ENCODE measurements at regions not wholly inside any gene's neighbourhood (a gene's known extent, or its start where the extent isn't known, plus 50 kb on each side); places are given as distances from the start of the nearest gene placed in this dataset.

DNA sequence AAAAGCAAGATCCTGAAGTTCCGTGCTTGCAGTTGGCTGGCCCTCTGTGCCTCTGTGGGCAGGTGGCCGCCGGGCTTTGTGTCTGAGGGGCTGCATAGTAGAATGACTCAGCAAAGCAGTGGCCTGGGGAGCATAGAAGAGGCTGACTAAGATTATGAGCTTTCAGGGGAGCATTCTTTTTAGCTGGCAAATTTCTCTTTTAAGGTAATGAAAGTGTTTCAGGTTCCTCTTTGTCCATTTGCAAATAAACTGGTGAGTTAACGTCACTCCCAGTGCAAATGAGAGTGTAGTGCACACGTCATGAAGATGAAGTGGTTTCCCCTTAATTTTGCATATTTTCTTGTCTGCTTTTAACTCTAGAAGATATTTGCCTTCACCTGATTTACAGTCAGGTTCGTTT, 98.6 kb downstream of the BCL2L11 start:
- intact Hi-C loops (cut with DNase I), result loop anchor here (2.0 kb wide), 1 partner anchor 24 kb away; no protein-coding TSS in a partner anchor
- ATAC-seq, result no peak
- no peak for DNase-seq (ENCODE audit: low spot score)

DNA sequence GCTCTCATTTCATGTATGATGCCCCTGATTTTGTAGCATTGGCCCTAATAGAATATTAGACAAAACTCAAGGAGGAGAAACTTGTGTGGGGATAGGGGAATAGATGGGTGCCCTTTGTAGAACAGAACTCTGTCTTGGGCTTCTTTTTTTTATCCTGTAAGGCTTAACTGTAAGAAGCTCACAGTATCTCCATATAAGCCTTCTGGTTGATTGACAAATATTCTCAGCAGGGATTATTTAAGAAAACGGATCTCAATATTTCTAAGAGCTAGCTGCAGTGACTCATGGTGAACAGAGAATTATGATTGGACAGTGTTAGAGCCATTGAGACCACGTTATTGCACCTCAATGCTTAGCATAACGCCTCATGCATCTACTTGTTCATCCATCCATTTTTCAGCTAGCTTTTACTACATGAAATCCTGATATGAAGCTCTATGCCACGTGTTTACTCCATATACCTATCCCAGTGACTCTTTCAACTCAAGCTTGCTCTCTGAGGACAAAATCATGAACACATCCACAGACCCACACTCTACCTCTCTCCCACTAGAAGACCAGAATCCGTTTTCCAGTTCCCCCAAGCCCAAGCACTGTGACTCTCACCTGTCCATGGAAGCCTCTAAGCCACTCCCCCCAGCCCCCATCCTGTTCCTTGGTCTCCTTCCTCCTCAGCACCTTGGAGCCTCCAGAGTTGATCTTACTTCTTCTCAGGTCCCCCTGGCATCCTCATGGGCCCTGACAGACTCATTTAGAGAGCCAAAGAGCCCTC, 99.2 kb downstream of the BCL2L11 start:
- no peak for ATAC-seq
- intact Hi-C loops (cut with DNase I), result loop anchor here (2.0 kb wide), 1 partner anchor 25 kb away; no protein-coding TSS in a partner anchor
- no peak for DNase-seq (ENCODE audit: low spot score)

DNA sequence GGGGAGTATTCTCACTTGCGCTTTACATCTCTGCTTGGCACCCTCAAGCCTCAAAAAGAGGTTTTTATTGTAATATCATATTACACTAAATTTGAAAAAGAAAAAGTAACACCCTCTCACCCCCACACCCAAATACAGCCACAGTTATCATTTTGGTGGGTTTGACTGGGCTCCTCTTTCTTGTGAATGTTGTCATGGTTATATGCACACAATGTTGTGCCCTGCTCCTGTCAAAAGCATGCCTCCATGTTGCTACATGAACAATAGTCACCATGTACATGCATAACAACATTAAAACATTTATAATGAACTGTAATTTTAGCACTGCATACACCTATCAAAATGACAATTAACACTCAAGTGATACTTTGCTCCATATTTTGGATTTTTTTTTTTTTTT, 100.2 kb downstream of the BCL2L11 start:
- intact Hi-C loops (cut with DNase I), result no loop called here
- DNase-seq (ENCODE audit: low spot score) (no peak), ATAC-seq (no peak)

DNA sequence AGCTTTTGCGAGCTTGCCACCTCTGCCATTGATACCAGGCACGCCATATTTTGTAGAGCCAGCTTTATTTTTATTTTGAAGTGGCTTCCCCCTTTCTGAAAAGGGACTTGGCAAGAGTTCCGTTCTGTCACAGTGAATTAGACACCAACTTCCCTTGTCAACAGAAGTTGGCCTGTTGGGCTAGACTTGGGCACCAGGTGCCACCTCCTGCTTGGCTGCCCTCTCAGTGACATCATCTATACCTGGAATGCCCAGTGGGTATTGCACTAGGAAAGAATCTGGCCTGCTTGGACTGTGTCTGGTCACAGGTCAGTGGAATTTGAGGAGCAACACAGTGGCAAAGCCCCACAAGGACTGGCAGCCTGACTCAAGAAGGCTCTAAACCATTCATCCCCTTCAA, 101.0 kb downstream of the BCL2L11 start:
- ATAC-seq (no peak), DNase-seq (ENCODE audit: low spot score) (no peak)
- intact Hi-C loops (cut with DNase I), result no loop called here

DNA sequence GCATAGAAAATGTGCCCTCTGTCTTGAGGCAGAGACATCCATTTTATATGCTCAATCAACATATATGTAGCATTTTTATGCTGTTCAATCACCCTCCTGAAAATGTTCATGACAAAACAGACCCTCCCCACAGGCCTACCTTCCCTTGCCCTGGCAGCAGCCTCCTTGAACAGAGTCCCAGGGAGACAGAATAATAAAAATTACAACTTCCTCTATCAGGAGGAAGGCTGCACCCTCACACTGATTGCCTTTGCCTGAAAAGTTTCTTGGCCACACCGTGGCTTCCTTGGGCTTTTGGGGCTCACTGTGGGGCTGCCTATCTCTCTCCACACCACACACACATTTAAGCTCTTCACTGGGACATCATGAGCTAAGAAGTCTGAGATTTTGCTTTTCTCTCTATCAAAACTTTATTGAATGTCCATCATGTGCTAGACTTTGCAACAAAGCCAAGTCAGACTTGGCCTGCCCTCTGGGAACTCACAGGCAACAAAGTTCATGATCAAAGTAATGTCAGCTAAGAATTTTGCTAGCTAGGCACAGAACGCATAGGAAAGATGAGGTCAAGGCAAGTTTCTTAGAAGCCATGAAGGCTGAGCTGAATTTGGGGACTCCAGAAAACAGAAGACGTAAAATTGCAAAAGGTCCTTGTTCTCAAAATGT, 101.6 kb downstream of the BCL2L11 start:
- ATAC-seq (no peak), DNase-seq (ENCODE audit: low spot score) (no peak)
- intact Hi-C loops (cut with DNase I), result no loop called here

DNA sequence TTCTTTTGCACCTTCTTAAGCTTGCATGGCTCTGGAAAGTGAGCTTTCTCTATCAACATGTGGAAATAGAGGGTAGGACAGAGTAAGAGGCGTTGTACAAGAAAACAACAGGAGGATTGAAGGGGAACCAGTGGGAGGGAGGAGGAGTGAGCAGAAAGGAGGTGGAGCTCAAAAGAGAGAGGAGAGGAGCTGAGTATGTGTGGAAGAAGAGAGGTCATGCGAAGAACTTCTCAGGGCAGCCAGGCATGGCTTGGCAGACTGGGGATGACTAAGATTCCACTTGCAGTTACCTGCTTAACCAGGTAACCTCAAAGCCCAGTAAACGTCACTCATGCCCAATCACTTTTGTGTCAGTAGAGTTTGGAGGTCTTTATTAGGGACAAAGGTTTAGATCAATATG, 105.1 kb downstream of the BCL2L11 start:
- intact Hi-C loops (cut with DNase I), result no loop called here
- ATAC-seq (no peak), DNase-seq (ENCODE audit: low spot score) (no peak)

DNA sequence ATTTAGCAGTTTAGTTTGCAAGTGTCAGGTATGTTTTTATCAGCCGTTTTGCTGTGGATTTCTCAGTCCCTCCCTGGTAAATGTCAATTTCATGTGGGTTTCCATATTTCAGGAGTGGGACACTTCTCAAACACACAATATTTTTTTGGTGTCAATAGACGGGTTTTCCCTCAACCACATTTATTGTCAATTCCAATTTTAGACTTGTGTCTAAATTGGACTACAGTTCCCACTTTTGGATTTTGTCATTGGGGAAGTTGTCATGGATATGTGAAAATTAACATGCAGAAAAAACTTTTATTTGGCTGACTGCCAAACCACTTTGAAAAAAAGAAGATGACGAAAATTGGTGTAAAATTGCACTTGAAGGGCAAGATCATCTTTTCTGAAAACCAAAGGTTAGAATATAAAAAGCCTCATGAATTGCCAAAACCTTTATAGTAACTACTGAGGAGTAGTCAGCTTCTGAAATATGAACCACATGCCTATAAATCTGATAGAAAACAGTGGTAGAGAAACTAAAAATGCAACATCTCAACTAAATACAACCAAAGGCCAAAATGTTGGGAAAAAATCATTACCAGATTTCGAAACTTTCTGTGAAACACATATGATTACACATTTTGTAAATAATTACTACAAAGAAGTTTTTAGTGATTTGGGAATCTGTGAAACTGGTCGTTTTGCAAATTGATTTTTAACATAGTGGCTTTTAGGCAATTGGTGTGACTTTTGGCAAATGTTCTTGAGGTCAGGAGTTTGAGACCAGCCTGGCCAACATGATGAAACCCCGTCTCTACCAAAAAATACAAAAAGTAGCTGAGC, 106.4 kb downstream of the BCL2L11 start:
- intact Hi-C loops (cut with DNase I), result no loop called here
- ATAC-seq (no peak), DNase-seq (ENCODE audit: low spot score) (no peak)

DNA sequence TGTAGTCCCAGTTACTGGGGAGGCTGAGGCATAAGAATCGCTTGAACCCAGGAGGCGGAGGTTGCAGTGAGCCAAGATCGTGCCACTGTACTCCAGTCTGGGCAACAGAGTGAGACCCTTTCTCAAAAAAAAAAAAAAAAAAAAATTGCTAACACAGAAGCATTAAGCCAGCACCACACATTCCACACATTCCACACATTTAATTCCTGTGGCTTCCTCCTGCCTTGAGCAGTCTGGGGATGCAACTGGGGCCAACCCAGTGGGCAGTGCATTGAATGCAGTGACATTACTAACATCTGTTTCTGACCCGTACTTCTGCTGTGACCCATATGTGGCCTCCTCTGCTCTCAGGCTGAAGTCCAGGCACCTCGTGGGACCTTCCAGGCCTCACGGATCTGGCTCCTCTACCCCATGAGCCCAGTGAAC, 107.0 kb downstream of the BCL2L11 start:
- no peak for ATAC-seq
- no peak for DNase-seq (ENCODE audit: low spot score)
- intact Hi-C loops (cut with DNase I), result no loop called here

DNA sequence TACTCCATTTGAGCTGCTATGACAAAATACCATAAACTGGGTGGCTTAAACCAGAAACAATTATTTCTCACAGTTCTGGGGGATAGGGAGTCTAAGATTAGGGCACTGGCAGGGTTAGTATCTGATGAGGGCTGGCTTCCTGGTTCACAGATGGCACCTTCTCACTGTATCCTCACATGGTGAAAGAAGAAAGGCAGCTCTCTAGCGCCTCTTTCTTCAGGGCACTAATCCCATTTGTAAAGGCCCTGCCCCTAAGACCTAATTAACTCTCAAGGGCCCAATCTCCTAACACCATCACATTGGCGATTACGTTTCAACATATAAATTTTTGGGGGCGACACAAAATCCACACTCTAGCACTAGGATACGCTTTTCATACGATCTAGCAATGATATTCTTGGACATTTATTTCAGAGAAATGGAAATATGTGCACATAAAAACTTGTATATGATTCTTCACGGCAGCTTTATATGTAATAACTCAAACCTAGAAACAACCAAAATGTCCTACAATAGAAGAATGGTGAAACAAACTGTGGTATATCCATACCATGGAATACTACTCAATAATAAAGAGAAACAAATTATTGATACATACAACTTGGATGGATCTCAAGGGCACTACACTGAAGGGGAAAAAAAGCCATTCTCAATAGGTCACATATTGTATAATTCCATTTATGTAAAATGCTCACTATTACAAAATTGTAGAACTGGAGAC, 111.0 kb downstream of the BCL2L11 start:
- intact Hi-C loops (cut with DNase I), result no loop called here
- no peak for ATAC-seq

DNA sequence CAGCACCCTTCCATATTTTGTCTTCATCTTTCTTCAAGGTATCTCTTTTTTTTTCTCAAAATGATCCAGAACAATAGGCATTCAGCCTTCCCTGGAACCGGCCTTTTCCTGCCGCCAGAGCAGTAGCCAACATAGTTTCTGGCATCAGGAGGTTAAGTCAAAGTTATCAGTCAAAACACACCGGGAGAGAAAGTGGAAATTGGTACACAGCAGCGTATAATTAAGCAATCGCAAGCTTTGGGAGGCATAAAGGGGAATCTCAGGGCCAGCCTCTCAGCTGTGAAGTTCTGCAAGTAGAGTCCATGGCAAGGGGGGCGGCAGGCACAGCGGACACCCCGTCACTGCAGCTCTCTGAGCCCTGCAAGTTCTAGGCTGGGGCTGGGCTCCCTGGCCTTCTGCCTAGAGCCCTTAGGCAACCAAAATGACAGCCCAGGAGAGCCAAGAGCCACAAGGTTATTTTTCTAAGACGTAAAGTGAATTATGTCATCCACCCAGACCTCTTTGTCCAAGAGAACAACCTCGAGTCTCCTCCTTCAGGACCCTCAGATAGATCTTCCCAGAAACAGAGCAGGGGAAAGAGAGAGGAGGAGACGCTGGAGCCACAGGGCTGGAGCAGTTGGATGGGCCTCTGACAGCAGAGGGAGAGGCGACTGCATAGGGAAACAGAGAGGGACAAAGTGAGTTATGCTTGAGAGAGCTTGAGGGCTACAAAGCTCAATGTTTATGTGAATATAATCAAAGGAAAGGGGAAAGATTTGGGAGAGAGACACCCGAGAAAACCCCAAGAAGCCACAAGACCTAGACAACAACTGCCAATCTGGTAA, 114.7 kb downstream of the BCL2L11 start:
- DNase-seq (ENCODE audit: low spot score) (no peak), ATAC-seq (no peak)
- intact Hi-C loops (cut with DNase I), result no loop called here

More for the DNA sequence above, 111.0 kb downstream of the BCL2L11 start:
- DNase-seq (ENCODE audit: low spot score), result no peak

DNA sequence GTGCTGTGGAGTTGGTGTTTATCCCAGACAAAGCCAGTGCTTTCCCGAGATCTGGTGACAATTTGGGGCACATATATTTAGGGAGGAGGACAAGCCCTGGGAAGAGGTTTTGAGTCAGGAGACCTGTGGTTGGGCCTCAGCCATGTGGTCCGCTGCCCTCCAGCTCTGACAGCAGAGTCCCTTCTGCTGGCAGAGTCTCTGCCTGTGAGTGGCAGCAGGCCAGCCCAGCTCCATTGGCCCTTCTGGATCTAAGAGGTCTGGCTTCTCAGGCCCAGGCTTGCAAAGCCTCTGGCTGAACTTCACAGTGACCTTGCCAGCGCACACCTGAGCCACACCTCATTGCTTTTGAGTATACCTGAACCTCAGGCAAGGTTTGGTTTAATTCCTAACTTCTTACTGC, 115.3 kb downstream of the BCL2L11 start:
- DNase-seq (ENCODE audit: low spot score) (no peak), ATAC-seq (no peak)
- intact Hi-C loops (cut with DNase I), result no loop called here

DNA sequence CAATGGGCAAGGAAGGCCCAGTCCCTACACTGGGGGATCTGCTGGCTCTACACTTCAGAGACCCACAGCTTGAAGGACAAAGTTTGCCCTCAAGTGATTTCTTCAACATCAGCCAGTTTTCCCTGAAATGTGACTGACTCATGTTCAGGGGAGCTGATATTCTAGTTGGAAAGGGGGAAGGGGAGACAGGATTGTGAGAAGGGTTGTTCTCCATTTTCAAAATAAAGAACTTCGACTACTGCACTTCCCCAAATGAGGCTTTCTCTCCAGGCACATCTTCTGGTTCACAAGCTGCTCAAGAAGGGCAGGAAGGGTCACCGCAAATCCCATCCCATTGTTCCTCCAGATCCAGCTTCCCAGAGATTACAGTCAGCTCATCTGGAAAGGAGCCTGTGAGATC, 117.6 kb downstream of the BCL2L11 start:
- intact Hi-C loops (cut with DNase I), result no loop called here
- ATAC-seq (no peak), DNase-seq (ENCODE audit: low spot score) (no peak)

DNA sequence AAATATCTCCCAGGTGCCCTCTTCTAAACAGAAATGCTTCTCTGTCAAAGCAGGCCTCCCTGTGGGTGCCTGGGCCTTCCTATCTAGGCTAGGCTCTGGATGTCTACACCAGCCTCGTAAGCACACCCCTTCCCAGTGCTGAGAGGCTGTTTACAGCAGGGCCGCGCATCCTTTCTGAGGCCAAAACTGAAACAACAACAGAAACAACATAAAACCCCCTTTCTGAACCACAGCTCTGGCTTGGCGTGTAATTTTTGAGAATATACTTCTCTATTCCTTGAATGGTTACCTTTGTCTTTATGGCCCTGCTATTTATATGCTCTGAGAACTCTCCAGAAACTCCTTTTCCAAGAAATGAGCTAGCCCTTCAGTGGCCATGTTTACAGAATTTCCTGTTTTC, 118.4 kb downstream of the BCL2L11 start:
- no peak for ATAC-seq
- intact Hi-C loops (cut with DNase I), result no loop called here
- DNase-seq (ENCODE audit: low spot score), result no peak

DNA sequence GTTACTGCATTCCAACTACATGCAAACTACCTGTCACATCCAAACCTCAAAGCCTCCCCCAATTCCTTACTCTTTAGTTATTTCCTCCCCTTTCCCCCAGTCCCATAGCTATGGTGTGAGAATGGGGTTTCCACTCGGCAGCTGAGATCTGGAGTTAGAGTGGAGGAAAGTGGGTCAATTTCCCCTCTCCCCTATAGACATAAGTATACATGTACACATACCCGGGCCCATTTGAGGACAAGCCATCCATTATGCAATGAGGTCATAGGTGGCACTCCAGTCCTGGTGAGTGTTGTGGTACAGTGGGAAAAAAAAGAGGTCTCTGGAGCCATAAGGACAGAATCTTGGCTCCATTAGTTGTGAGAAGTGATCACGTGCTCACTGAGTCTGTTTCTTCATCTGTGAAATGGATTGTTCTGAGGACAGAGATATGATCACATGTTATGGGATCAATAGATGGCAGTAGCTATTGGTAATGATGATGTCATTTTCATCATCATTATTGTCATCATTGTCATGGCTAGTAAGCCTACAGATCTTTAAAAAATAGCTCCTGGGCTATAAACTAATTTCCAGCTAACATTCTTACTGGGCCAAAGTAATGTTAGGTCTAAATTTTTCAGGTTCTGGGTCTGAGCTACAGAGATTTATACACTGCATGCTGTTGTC, 119.0 kb downstream of the BCL2L11 start:
- intact Hi-C loops (cut with DNase I), result no loop called here
- no peak for DNase-seq (ENCODE audit: low spot score)
- no peak for ATAC-seq

DNA sequence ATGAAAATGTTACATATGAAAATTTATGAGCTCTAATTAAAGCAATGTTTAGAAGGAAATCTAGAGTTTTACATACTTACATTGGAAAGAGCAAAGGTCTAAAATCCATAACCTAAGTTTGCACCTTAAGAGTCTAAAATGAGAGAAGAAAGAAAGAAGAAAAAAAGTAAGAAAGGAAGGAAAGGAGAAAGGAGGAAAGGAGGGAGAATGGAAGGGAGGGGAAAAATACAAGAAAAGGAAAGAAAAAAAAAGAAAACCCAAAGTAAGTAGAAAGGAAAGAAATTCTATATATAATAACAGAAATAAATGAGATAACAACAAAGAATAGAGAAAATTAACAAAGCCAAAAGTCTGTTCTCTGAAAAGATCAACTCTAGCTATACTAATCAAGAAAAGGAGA, 122.6 kb downstream of the BCL2L11 start:
- intact Hi-C loops (cut with DNase I), result no loop called here
- no peak for ATAC-seq
- DNase-seq (ENCODE audit: low spot score), result no peak

DNA sequence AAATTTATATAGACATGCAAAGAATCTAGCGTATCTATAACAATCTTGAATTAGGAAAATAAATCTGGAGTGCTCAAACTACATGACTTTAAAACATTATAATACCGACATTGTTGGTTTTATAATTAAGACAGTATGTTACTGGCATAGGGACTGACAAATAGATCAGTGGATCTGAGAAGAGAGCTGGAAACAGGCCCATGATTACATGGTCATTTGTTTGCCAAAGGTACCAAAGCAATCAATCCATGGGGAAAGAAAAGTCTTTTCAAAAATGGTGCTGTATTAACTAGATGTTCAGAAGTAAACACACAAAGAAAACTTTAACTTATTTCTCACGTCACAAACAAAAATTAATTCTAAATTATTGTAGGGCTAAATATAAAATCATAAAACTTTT, 124.2 kb downstream of the BCL2L11 start:
- no peak for DNase-seq (ENCODE audit: low spot score)
- intact Hi-C loops (cut with DNase I), result no loop called here
- no peak for ATAC-seq

DNA sequence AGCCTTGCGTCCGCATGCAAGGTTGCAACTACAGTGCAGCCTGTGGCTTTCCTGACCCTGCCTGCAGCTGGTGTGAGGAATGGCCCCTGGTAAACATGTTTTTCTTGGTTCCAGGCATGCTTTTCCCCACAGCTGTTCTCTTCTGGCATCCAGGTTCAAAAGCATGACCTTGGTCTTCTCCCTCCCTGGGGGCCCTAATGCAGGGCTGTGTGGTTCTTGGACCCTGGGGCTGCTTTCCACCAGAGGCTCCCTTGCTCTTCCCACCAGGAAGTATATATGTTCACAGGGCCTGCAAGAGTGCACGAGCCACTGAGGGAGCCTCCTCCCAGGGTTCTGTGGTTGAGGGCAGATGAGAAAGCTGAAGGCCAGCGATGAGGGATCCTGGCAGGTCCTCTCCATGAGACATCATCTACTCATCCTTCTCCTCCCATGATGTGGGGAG, 125.9 kb downstream of the BCL2L11 start:
- ATAC-seq (no peak), DNase-seq (ENCODE audit: low spot score) (no peak)
- intact Hi-C loops (cut with DNase I), result no loop called here

DNA sequence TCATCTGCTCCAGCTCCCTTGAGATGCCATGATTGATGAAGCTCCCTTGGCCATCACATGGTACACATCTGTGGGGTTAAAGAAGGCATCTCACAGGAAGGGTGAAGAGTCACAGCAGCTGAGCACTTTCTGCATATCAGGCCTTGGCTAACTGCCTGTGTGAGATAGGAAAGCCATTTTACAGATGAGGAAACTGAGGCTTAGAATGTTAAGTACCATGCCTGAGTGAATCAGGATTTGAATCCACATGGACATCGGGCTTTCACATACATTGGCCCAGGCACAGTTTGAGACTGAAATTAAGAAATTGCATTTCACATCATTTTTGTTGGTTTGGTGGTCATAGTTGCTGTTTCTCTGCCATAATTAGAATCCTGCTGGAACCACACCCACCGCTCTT, 126.8 kb downstream of the BCL2L11 start:
- intact Hi-C loops (cut with DNase I), result no loop called here
- ATAC-seq (no peak), DNase-seq (ENCODE audit: low spot score) (no peak)
